GM12878 (cell line): ENCODE measurements at regions not wholly inside any gene's neighbourhood (a gene's known extent, or its start where the extent isn't known, plus 50 kb on each side); places are given as distances from the start of the nearest gene placed in this dataset.
A peak's percentile ranks its signal among the peaks of the same experiment; 100 is the strongest.

Experiments used
- CBX5 ChIP-seq: sonication (generic); IDR thresholded peaks from 2 replicates; pipeline ENCODE4 v1.6.1; 2016; ENCODE audit warnings: low read depth, moderate library complexity, mild to moderate bottlenecking, inconsistent platforms
- CHD4 ChIP-seq: fragments of 200-600 bp; sonication (generic); IDR thresholded peaks from 2 replicates; pipeline ENCODE4 v1.6.1; 2016; ENCODE audit warnings: mild to moderate bottlenecking
- CREB1 ChIP-seq: IDR thresholded peaks from 2 replicates; pipeline ENCODE4 v1.6.1; 2012; ENCODE audit warnings: low read depth, mild to moderate bottlenecking, inconsistent platforms
- CUX1 ChIP-seq: IDR thresholded peaks from 2 replicates; pipeline ENCODE4 v1.6.1; 2012; ENCODE audit warnings: improper control_type of control experiment, low read depth, low read length; ENCODE audit not compliant: insufficient replicate concordance
- E2F8 ChIP-seq: fragments of 450-650 bp; IDR thresholded peaks from 2 replicates; pipeline ENCODE4 v1.6.1; 2018; ENCODE audit warnings: mild to moderate bottlenecking, low read depth, moderate library complexity; ENCODE audit not compliant: partially characterized antibody
- ELK1 ChIP-seq: IDR thresholded peaks from 2 replicates; pipeline ENCODE4 v1.6.1; 2012; ENCODE audit warnings: low read depth, low read length, improper control_type of control experiment
- IKZF1 ChIP-seq: fragments of 450-650 bp; conservative IDR thresholded peaks from 2 replicates; pipeline ENCODE4 v1.6.1; 2017; ENCODE audit warnings: antibody characterized with exemption, mild to moderate bottlenecking
- IKZF2 ChIP-seq, 2 experiments: fragments of 450-650 bp; IDR thresholded peaks; 2 replicates each; pipeline ENCODE4 v1.6.1; 2017; ENCODE audit warnings: mild to moderate bottlenecking in 2 of 2, moderate library complexity in 2 of 2
- MLLT1 ChIP-seq: fragments of 450-650 bp; IDR thresholded peaks from 2 replicates; pipeline ENCODE4 v1.6.1; 2016; ENCODE audit warnings: mild to moderate bottlenecking
- MTA2 ChIP-seq: fragments of 450-650 bp; IDR thresholded peaks from 2 replicates; pipeline ENCODE4 v1.6.1; 2016; ENCODE audit warnings: low read depth, mild to moderate bottlenecking, moderate library complexity
- NFIC ChIP-seq: IDR thresholded peaks from 2 replicates; pipeline ENCODE4 v1.6.1; 2012; ENCODE audit warnings: low read depth, mild to moderate bottlenecking, inconsistent platforms, low read length, moderate library complexity
- NKRF ChIP-seq: fragments of 450-650 bp; conservative IDR thresholded peaks from 2 replicates; pipeline ENCODE4 v1.6.1; 2017; ENCODE audit warnings: mild to moderate bottlenecking, moderate library complexity
- RUNX3 ChIP-seq: IDR thresholded peaks from 2 replicates; pipeline ENCODE4 v1.6.1; 2012; ENCODE audit warnings: low read length, inconsistent platforms
- USF1 ChIP-seq: IDR thresholded peaks from 2 replicates; pipeline ENCODE4 v1.6.1; 2011; ENCODE audit warnings: borderline replicate concordance, low read depth, mild to moderate bottlenecking, moderate library complexity, mixed read lengths, low read length; ENCODE audit not compliant: insufficient read depth; ENCODE audit errors: extremely low read length
- ZNF217 ChIP-seq: fragments of 450-650 bp; IDR thresholded peaks from 2 replicates; pipeline ENCODE4 v1.6.1; 2017; ENCODE audit warnings: antibody characterized with exemption, mild to moderate bottlenecking

- TF ChIP-seq ELK1 (0 out of 2 replicates have a peak, but pooled peaks have one; percentile 31), MLLT1 (no peak), E2F8 (no peak), MTA2 (peak; percentile 39; the same call in 1 of the 2 replicates), RUNX3 (peak; percentile 93), NKRF (no peak), CUX1 (no peak), USF1 (no peak), CREB1 (peak; percentile 67), IKZF2 (IDR thresholded peaks at IDR 0.05) (peak; percentile 26 to 49; a peak in 1 of 4 replicates), ZNF217 (no peak), IKZF1 (0 out of 2 replicates have a peak, but pooled peaks have one; percentile 23), CBX5 (no peak), NFIC (peak; percentile 64), CHD4 (no peak)
Measured at GRCh38 chr2:144183727-144184126, 336.2 kb downstream of the ZEB2 start (continued).
